Sigmoid colon (tissue), 3 donors: ENCODE measurements at regions not wholly inside any gene's neighbourhood (a gene's known extent, or its start where the extent isn't known, plus 50 kb on each side); places are given as distances from the start of the nearest gene placed in this dataset.

Experiments
- CTCF ChIP-seq, 4 experiments: fragments of 450-650 bp in 3 of 4; fragments of 200-600 bp in 1 of 4; IDR thresholded peaks; one replicate each; pipeline ENCODE4 v1.5.1; 2016 to 2019; ENCODE audit warnings: antibody characterized with exemption in 4 of 4, mild to moderate bottlenecking in 3 of 4, moderate library complexity in 2 of 4
- POLR2A ChIP-seq, 2 donors: fragments of 450-650 bp; IDR thresholded peaks; one replicate each; pipeline ENCODE4 v1.6.1; 2016; ENCODE audit warnings: antibody characterized with exemption in 2 of 2, mild to moderate bottlenecking in 2 of 2, moderate library complexity in 2 of 2

- TF ChIP-seq CTCF (IDR thresholded peaks at IDR 0.05) (no peak), POLR2A (IDR thresholded peaks at IDR 0.05) (no peak)
Measured at GRCh38 chr1:36654586-36654985, 171.9 kb upstream of the CSF3R start.
